CD8-positive, alpha-beta memory T cell (primary cell): ENCODE measurements at regions not wholly inside any gene's neighbourhood (a gene's known extent, or its start where the extent isn't known, plus 50 kb on each side); places are given as distances from the start of the nearest gene placed in this dataset.
"Not testable (repeated sequence)": the region's sequence is repeated elsewhere in the genome, so short reads cannot be mapped to it uniquely, and the experiment has no call there.

Source experiments
- CTCF ChIA-PET: fragments of 350-600 bp; sonication (Branson Sonifier 250); formaldehyde crosslinking; loops from one replicate; lab custom pipeline; 2021; ENCODE audit warnings: antibody characterized with exemption; lab: Charles Lee
- POLR2A ChIA-PET: fragments of 350-600 bp; sonication (Branson Sonifier 250); formaldehyde crosslinking; loops from one replicate; lab custom pipeline; 2021; ENCODE audit warnings: antibody characterized with exemption; lab: Charles Lee
- DNase-seq, 5 donors: peaks; one replicate each; pipeline versions ENCODE4 v3.0.0 to v3.0.0-alpha.2; 2020 to 2022; ENCODE audit warnings: mixed read lengths in 1 of 5
- H3K27ac ChIP-seq: one replicate; pipeline ENCODE4 v1.7.0; 2013; ENCODE audit warnings: low read depth, mild to moderate bottlenecking, low read length, moderate library complexity
- H3K27me3 ChIP-seq: 2 replicates; pipeline ENCODE4 v1.7.0; 2013; ENCODE audit warnings: low read length, mild to moderate bottlenecking; ENCODE audit not compliant: insufficient read depth, poor library complexity, severe bottlenecking
- H3K36me3 ChIP-seq: 2 replicates; pipeline ENCODE4 v1.7.0; 2013; ENCODE audit warnings: mild to moderate bottlenecking, low read length, moderate library complexity; ENCODE audit not compliant: insufficient read depth
- H3K4me1 ChIP-seq: 2 replicates; pipeline ENCODE4 v1.7.0; 2013; ENCODE audit warnings: mild to moderate bottlenecking, low read length, moderate library complexity; ENCODE audit not compliant: insufficient read depth
- H3K4me3 ChIP-seq: 2 replicates; pipeline ENCODE4 v1.7.0; 2013; ENCODE audit warnings: mild to moderate bottlenecking, low read length
- H3K9me3 ChIP-seq: 2 replicates; pipeline ENCODE4 v1.7.0; 2013; ENCODE audit warnings: mild to moderate bottlenecking, low read length
- H3K27ac Mint-ChIP-seq, 8 donors: one replicate each; pipeline ENCODE4 v1.8.0; 2020 to 2021; ENCODE audit warnings: mixed read lengths in 8 of 8, mild to moderate bottlenecking in 6 of 8, inconsistent platforms in 3 of 8, moderate library complexity in 3 of 8
- H3K27me3 Mint-ChIP-seq, 2 donors: one replicate each; pipeline ENCODE4 v1.8.0; 2020 to 2021; ENCODE audit warnings: mixed read lengths in 2 of 2, mild to moderate bottlenecking in 1 of 2, moderate library complexity in 1 of 2
- H3K36me3 Mint-ChIP-seq, 3 donors: one replicate each; pipeline ENCODE4 v1.8.0; 2020 to 2021; ENCODE audit warnings: mixed read lengths in 3 of 3, inconsistent platforms in 1 of 3, mild to moderate bottlenecking in 1 of 3
- H3K4me1 Mint-ChIP-seq, 3 donors: one replicate each; pipeline ENCODE4 v1.8.0; 2020 to 2021; ENCODE audit warnings: mixed read lengths in 3 of 3, inconsistent platforms in 1 of 3, mild to moderate bottlenecking in 1 of 3
- H3K4me3 Mint-ChIP-seq, 7 donors: one replicate each; pipeline ENCODE4 v1.8.0; 2020 to 2021; ENCODE audit warnings: mixed read lengths in 7 of 7, mild to moderate bottlenecking in 6 of 7, moderate library complexity in 4 of 7, inconsistent platforms in 2 of 7
- H3K9me3 Mint-ChIP-seq, 5 donors: one replicate each; pipeline ENCODE4 v1.8.0; 2020 to 2022; ENCODE audit warnings: mixed read lengths in 5 of 5, mild to moderate bottlenecking in 3 of 5, moderate library complexity in 2 of 5, inconsistent platforms in 1 of 5

DNA sequence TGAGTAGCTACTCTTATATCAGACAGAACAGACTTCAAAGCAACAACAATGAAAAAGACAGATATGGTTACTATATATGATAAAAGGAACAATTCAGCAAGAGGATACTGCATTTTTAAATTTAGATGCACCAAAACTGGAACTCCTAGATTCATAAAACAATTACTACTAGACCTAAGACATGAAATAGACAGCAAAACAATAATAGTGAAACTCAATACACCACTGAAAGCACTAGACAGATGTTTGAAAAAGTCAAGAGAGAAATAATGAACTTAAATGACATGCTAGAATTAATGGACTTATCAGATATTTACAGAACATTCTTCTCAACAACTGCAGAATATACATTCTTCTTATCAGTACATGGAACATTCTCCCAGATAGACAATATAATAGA lies 99.5 kb upstream of the ITM2A start:
- H3K27me3 Mint-ChIP-seq = peaks cover 14 to 30% of the 10 kb centered on the region in 2 donors

DNA sequence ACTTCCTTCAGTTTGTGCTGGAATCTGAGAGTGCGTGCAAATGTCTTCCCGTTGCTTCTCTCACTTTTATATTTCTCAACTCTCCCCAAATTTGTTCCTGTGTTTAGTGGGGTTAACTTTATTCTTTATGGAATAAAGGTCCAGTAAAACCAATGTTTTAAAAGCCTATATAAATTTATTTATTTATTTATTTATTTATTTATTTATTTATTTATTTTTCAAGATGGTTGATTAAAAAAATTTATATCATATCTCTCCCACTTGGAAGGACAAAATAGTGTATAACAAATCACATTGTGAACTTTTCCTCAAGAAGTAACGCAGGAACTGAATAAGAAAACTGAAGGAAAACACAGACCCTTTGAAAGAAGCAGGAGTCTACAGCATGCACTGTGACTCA lies 95.3 kb upstream of the ITM2A start:
- Histone ChIP-seq H3K27ac (no peak overlapping the region), H3K9me3 (no peaks in the 10 kb centered on the region), H3K36me3 (no peaks in the 10 kb centered on the region), H3K27me3 (no peaks in the 10 kb centered on the region), H3K4me3 (no peak overlapping the region), H3K4me1 (no peaks in the 10 kb centered on the region)
- POLR2A ChIA-PET = no interaction called here
- CTCF ChIA-PET = no interaction called here
- no peak overlapping the region for H3K27ac Mint-ChIP-seq
- no peaks in the 10 kb centered on the region for H3K36me3 Mint-ChIP-seq
- peaks cover 0 to 6% (median 1%) of the 10 kb centered on the region in 5 donors for H3K9me3 Mint-ChIP-seq
- H3K4me1 Mint-ChIP-seq = no peaks in the 10 kb centered on the region
- no peak for DNase-seq
- H3K27me3 Mint-ChIP-seq = peaks cover 7 to 13% of the 10 kb centered on the region in 2 donors
- no peak overlapping the region for H3K4me3 Mint-ChIP-seq

More for the DNA sequence above, 99.5 kb upstream of the ITM2A start:
- ChIA-PET CTCF (no interaction called here), POLR2A (no interaction called here)
- no peaks in the 10 kb centered on the region for H3K4me1 ChIP-seq
- Mint-ChIP-seq H3K4me3 (no peak overlapping the region), H3K4me1 (no peaks in the 10 kb centered on the region), H3K36me3 (no peaks in the 10 kb centered on the region), H3K9me3 (peaks cover 0 to 14% (median 4%) of the 10 kb centered on the region in 5 donors), H3K27ac (no peak overlapping the region)
- DNase-seq = no peak
- no peak overlapping the region for H3K4me3 ChIP-seq
- no peaks in the 10 kb centered on the region for H3K27me3 ChIP-seq
- H3K9me3 ChIP-seq = no peaks in the 10 kb centered on the region
- H3K36me3 ChIP-seq = no peaks in the 10 kb centered on the region
- H3K27ac ChIP-seq = no peak overlapping the region

DNA sequence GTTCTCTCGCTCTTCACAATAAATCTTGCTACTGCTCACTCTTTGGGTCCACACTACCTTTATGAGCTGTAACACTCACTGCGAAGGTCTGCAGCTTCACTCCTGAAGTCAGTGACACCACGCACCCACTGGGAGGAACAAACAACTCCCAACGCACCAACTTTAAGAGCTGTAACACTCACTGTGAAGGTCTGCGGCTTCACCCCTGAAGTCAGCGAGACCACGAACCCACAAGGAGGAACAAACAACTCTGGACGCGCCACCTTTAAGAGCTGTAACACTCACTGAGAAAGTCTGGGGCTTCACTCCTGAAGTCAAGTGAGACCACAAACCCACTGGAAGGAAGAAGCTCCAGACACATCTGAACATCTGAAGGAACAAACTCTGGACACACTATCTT lies 89.5 kb upstream of the ITM2A start:
- DNase-seq = peak in 3 of 5 donors; percentile 7 to 29 (median 8)
- H3K4me1 Mint-ChIP-seq, CTCF ChIA-PET, H3K4me1 ChIP-seq, H3K36me3 Mint-ChIP-seq, H3K9me3 ChIP-seq, H3K9me3 Mint-ChIP-seq, H3K36me3 ChIP-seq, H3K27ac ChIP-seq, POLR2A ChIA-PET, H3K4me3 ChIP-seq, H3K27me3 ChIP-seq, H3K27me3 Mint-ChIP-seq: not testable (repeated sequence)
- Mint-ChIP-seq H3K27ac (peak overlapping the region in 4 of 8 donors; percentile 17 to 73 (median 38)), H3K4me3 (peak overlapping the region in 3 of 7 donors; percentile 34 to 46 (median 44))

GRCh38 chrX:79452881-79453280 lies 85.7 kb upstream of the ITM2A start:
- Histone ChIP-seq H3K27me3 (no peaks in the 10 kb centered on the region), H3K36me3 (no peaks in the 10 kb centered on the region), H3K9me3 (no peaks in the 10 kb centered on the region), H3K4me3 (no peak overlapping the region), H3K27ac (no peak overlapping the region), H3K4me1 (no peaks in the 10 kb centered on the region)
- peaks cover 3 to 10% (median 5%) of the 10 kb centered on the region in 3 donors for H3K4me1 Mint-ChIP-seq
- ChIA-PET CTCF (no interaction called here), POLR2A (no interaction called here)
- H3K4me3 Mint-ChIP-seq = peak overlapping the region in 1 of 7 donors; percentile 23
- no peak for DNase-seq
- H3K27ac Mint-ChIP-seq = peak overlapping the region in 1 of 8 donors; percentile 32
- peaks cover 0 to 5% (median 0%) of the 10 kb centered on the region in 5 donors for H3K9me3 Mint-ChIP-seq
- H3K36me3 Mint-ChIP-seq = peaks cover 0 to 1% (median 0%) of the 10 kb centered on the region in 3 donors
- H3K27me3 Mint-ChIP-seq = no peaks in the 10 kb centered on the region

GRCh38 chrX:79444694-79445210 lies 77.6 kb upstream of the ITM2A start:
- Histone ChIP-seq H3K27me3 (no peaks in the 10 kb centered on the region), H3K4me1 (no peaks in the 10 kb centered on the region), H3K36me3 (no peaks in the 10 kb centered on the region), H3K9me3 (no peaks in the 10 kb centered on the region), H3K4me3 (no peak overlapping the region), H3K27ac (no peak overlapping the region)
- H3K4me3 Mint-ChIP-seq = no peak overlapping the region
- no peaks in the 10 kb centered on the region for H3K36me3 Mint-ChIP-seq
- no peaks in the 10 kb centered on the region for H3K4me1 Mint-ChIP-seq
- ChIA-PET POLR2A (no interaction called here), CTCF (no interaction called here)
- DNase-seq = no peak
- H3K27me3 Mint-ChIP-seq = no peaks in the 10 kb centered on the region
- no peaks in the 10 kb centered on the region for H3K9me3 Mint-ChIP-seq
- H3K27ac Mint-ChIP-seq = no peak overlapping the region

DNA sequence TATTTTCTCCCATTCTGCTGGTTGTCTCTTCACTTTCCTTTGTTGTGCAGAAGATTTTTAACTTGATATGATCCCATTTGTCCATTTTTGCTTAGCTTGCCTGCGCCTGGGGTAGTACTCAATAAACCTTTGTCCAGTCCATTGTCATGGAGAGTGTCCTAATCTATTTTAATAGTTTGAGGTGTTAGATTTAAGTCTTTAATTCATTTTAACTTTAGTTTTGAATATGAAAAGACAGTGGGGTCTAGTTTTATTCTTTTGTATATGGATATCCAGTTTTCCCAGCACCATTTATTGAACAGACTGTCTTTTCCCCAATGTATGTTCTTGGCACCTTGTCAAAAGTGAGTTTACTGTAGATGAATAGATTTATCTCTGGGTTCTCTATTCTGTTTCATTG lies 76.0 kb upstream of the ITM2A start:
- H3K4me1 Mint-ChIP-seq = no peaks in the 10 kb centered on the region
- Histone ChIP-seq H3K27ac (no peak overlapping the region), H3K27me3 (no peaks in the 10 kb centered on the region), H3K9me3 (no peaks in the 10 kb centered on the region), H3K36me3 (no peaks in the 10 kb centered on the region), H3K4me3 (no peak overlapping the region), H3K4me1 (no peaks in the 10 kb centered on the region)
- CTCF ChIA-PET = no interaction called here
- no peak overlapping the region for H3K27ac Mint-ChIP-seq
- no peaks in the 10 kb centered on the region for H3K9me3 Mint-ChIP-seq
- no peak overlapping the region for H3K4me3 Mint-ChIP-seq
- H3K36me3 Mint-ChIP-seq = no peaks in the 10 kb centered on the region
- no peaks in the 10 kb centered on the region for H3K27me3 Mint-ChIP-seq
- POLR2A ChIA-PET = no interaction called here
- no peak for DNase-seq

GRCh38 chrX:79440336-79440735 lies 73.2 kb upstream of the ITM2A start:
- H3K27me3 Mint-ChIP-seq = peaks cover 0 to 1% of the 10 kb centered on the region in 2 donors
- H3K9me3 ChIP-seq = no peaks in the 10 kb centered on the region
- no peak for DNase-seq
- no peaks in the 10 kb centered on the region for H3K27me3 ChIP-seq
- POLR2A ChIA-PET = no interaction called here
- CTCF ChIA-PET = no interaction called here
- H3K4me3 Mint-ChIP-seq = no peak overlapping the region
- peaks cover 0 to 4% (median 0%) of the 10 kb centered on the region in 3 donors for H3K36me3 Mint-ChIP-seq
- no peak overlapping the region for H3K27ac ChIP-seq
- H3K4me3 ChIP-seq = no peak overlapping the region
- peaks cover 0 to 6% (median 3%) of the 10 kb centered on the region in 5 donors for H3K9me3 Mint-ChIP-seq
- no peaks in the 10 kb centered on the region for H3K4me1 Mint-ChIP-seq
- no peak overlapping the region for H3K27ac Mint-ChIP-seq
- no peaks in the 10 kb centered on the region for H3K4me1 ChIP-seq
- H3K36me3 ChIP-seq = no peaks in the 10 kb centered on the region
